ENCODE measurements at regions not wholly inside any gene's neighbourhood (a gene's known extent, or its start where the extent isn't known, plus 50 kb on each side); places are given as distances from the start of the nearest gene placed in this dataset.

DNA sequence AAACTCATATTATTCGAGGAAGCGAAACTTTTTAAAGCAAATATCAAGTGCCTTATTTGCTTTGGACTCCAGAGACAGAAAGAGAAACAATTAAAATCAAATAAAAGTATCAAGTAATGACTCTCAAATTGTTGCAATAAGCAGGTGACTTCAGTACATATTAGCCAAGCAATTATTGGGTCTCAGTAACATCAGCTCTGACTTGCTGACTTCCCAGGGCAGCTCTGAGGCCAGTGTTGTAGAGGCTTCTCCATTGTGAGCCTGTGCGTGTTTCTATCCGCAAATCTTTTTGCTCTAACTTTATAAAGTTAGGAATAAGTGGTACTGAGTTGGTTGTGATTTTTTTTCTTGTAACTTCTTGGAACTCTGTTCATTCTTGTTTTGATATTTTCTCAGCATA is 186.8 kb upstream of the PRLR start:
- no peak for DNase-seq

DNA sequence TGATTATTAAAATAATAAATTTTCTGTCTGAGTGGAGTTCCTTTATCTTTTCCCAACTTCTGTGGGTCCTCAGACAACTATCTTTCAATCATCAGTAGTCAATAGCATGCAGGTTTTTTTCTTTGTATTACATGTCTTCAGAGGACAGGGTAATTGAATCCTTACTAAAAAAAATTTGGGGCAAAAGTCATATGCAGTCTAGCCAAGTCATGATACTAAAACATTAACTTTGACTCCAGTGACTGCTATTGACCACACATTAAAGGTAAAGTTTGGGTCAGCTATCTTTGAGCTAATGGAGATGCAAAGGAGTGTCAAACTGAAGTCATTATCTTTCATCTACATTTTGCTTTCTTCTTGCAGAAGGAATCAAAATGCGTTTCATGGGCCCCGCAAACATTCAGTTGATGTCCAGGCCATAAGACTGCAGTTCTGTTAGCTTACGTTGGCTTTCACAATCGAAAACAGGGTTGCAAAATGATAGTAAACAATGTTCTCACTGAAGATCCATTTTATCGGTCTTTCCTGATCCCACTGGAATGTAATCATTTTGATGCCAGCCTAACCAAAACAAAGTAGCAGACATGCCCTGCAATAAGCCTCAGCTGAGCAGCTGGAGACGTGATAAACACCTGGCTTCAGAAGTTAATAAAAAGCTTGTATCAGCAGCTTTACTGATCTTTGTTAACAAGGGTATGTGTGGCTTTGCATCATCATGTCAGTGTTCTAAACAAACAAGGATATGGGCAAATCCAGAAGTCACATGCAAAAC is 186.1 kb upstream of the PRLR start:
- DNase-seq: no peak

DNA sequence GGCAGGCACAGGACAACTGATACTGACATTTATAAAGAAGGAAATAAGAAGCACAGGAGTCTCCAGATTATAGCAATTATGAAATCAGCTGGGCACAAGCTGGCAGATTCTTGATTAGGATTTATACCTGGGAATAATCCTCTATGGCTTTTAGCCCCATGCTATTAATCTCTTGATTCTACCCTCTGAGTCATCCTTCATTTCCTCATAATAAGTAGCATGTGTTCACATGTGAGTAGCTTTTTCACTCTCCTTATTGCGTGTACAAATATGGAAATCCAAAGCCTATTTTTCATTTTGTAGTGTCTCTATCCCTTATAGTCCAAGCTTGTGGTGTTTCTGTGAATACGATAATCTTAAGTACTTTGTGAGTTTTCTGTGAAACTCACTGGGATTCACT is 185.0 kb upstream of the PRLR start:
- DNase-seq: no peak

DNA sequence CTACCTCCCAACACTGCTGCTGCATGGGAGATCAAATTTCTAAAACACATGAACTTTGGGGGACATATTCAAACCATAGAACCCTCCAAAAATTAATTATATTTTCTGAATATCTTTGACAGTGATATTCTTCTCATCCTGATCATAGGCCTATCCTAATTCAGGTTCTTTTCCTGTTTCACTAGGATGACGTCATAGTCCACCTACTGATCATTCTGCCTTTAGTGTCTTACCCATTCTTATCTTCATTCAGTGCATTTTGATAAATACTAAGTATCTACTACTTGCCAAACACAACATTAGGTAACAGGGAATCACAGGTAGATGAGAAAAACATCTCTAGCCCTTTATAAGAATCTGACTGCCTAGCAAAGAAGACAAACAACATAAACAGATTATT is 179.1 kb upstream of the PRLR start:
- no peak for DNase-seq

DNA sequence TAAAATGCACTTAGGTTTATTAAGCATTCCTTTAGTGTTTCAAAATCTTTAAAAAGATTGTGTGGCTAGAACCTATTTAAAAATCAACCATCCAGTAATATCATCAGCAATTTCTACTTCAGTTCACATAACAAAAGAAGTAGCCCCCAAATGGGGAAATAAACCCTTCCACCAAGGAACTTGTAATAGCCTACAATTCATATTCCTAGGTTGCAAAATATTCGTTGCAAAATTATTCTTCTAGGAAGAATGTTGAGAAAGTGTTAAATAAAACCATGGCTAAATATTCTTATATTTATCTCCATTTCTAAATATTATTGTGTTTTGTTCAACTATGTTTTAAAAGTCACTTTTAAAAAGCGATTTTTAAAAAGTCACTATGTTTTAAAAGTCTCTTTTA is 177.9 kb upstream of the PRLR start:
- no peak for DNase-seq

DNA sequence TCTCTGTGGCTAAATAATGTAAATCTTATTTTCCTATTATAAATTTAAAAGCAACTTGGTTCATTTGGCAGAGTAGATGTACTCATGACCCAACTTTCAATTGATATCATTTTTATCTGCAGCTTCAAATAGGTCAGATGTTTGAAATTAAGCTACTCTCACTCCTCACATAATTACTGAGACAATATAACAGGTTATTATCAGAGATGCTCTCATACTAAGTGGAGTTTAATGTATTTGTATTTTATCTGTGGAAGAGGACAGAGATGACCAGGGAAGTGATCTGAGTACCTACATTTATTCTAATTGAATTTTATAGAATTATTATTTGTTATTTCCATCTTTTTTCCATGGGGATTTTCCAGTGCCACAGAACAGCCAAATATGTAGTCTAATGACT is 177.4 kb upstream of the PRLR start:
- DNase-seq: no peak

DNA sequence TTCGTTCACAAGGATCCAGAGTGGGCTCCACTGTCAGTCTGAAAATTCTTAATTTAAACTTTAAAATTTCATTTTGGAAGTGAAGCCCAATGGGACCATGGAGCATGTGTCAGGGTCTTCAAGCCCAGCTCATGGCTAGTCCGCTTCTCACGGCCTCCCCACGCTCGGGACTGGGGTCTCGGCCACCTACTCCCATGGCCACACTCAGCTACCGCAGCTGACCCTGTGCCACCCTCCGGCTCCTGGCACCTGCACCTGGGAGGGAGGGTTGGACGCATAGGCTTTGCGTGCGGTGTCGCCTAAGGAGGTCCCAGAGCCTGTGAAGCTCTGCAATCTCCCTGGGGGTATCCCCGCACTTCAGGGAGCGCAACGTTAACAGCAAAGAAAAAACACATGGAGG is 175.7 kb upstream of the PRLR start:
- DNase-seq: no peak

DNA sequence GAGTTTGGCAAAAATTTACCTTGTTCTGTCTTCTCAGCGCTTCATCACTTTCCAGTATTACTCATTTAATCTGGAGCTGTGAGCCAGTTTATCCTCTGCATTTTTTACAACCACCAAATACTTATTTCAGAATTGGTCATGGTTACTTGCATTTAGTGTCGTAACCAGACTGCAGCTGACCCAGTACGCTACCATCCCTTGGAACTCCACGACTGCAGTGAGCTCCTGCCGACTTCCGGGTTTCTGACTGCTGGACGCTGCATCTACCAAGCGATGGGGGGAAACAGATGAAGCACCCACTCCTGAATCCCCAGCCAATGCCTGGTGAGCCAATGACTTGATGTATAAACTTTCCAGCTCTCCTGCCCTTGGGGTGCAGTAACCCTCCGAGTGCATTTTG is 174.4 kb upstream of the PRLR start:
- DNase-seq: no peak

DNA sequence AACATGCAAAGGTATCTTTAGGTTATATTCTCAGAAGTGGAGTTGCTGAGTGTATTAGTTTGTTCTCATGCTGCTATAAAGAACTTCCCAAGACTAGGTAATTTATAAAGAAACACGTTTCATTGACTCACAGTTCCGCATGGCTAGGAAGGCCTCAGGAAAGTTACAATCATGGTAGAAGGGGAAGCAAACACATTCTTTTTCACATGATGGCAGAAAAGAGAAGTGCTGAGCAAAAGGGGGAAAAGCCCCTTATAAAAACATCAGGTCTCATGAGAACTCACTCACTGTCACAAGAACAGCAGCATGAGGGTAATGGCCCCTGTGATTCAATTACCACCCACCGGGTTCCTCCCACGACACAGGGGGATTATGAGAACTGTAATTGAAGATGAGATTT is 163.6 kb upstream of the PRLR start:
- no peak for DNase-seq

DNA sequence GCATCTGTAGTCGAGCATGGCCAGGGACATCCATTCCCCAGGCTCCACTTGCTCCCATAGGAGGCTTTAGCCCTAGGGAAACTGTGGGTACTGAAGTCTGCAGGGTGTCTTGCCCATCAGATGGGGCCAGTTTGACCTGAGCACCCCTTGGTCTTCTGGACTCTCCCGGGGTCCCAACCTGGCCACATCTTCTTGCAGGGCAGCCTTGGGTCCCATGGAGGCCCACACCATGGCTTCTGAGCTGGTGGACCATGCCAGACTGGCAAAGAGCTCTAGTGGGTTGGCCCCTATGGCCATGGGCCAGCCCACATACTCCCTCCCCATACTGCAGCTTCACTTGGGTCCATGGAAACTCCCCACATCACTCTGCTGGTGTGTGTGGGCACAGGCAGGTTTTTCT is 154.4 kb upstream of the PRLR start:
- DNase-seq: no peak

DNA sequence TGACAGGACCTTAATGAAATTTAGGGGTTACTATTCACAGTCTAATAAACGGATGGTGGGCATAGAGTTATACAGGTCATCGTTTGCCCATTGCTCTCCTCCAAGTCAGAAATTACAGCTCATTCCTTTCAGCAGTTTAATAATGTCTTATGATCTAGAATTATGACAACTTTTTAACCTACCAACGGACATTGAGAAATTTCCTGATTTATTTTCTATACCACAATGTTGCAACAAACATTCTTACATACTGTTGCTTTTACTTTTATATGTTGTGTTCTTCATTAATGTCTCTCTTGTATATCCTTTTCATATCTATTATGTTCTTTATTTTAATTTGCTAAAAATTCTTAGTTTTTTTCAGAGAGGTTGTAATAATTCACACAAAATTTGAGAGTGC is 152.8 kb upstream of the PRLR start:
- no peak for DNase-seq

DNA sequence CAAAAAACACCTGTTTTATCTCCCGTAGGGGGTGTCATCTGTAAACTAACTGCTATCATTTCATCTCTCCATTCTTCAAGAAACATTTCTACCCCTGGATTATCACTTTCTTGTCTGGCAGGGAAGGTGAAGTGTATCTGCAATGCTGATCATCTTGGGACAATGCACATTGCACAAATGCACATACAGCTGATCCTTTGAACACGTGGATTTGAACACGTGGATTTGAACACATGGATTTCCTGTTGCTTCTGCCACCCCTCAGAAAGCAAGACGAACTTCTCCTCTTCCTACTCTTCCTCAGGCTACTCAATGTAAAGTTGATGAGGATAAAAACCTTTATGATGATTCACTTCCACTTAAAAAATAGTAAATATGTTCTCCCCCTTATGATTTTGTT is 147.4 kb upstream of the PRLR start:
- DNase-seq: no peak

DNA sequence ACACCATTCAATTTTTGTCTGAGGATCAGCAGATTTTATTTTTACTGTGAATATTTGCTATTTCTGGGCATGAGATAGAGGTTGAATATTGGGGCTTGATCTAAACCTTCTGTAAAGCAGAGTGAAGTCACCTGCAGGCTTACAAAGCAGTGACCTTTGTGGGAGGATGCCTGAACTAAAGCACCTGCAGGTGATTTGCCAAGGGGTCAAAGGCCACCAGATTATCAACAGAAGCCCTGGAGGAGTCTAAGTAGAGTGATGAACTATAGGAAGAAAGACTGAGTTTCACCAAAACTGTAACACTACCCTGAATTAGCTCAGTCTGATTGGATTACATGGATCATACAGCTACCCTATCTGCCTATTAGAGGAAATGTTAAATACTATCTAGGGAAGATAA is 144.3 kb upstream of the PRLR start:
- no peak for DNase-seq

DNA sequence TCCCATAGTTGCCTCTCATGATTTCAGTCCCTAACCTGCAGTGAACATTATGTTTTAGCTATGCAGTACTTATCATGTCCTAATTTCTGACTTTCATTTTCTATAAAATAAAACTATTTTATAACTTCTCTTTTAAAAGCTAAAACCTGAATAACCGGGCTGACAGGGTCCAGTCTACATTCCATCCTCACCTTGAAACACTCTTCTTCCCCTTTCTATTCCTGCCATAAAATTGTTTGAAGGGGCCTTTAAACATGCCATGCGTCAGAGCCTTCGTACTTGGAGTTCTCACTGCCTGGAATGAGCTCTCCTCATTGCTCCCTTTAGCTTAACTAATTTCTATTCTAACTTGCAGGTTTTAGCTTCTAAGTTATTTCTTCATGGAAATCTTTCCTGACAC is 143.0 kb upstream of the PRLR start:
- DNase-seq: no peak

DNA sequence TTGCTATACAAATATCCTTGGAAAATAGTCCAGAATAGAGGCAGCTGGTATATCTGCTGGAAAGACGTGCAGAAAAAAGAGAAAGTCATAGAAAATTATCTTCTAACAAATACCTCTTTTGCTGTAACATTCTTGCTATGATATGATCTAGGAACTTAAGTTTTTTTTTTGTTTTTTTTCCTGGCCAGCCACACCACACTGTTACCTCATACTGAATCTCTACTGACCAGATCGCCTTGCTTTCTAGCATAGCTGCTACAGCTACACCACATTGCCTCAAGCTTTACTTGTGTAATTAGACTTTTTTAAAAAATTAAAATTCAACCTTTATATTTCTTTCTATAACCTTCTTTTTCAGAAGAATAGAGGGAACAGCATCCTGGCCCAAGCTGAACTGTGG is 142.2 kb upstream of the PRLR start:
- no peak for DNase-seq

DNA sequence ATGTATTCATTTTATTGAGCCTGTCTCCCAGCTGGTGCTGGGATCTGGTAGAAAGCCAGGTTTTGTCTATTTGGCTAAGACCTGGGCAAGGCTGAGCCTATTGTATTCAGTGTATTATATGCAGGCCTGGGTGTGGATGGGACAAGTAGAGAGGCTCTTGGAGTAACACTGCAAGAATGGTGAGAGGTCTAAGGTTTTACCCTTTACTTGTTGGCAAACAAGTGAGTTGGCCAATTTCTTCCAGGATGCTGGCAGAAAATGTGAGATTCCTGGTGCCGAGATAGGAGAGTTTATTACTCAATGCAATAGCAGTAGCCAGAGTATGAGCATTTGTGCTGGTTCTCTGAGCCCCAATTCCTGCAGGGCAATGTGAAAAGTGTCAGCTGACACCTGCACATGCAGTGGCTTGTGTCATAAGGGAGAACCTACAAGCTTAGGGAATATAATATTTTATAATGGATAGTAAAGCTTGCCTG is 141.7 kb upstream of the PRLR start:
- DNase-seq: no peak

DNA sequence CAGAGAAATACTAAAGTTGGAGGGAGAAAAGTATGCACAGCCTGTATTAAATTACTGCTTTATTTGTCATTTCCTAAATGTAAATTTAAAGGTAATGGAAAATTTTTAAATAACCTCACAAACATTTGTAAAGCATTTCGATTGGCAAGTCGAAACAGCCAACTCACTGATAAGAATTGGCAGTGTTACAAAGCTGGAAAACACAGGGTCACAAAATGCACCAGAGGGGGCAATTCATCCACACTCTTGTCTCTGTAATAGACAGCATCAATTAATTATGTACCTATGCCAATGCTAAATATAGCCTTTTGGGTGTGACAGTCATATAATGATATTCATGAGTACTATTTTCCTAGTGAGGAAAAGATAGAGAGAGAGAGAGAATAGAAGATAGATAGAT is 140.6 kb upstream of the PRLR start:
- no peak for DNase-seq

DNA sequence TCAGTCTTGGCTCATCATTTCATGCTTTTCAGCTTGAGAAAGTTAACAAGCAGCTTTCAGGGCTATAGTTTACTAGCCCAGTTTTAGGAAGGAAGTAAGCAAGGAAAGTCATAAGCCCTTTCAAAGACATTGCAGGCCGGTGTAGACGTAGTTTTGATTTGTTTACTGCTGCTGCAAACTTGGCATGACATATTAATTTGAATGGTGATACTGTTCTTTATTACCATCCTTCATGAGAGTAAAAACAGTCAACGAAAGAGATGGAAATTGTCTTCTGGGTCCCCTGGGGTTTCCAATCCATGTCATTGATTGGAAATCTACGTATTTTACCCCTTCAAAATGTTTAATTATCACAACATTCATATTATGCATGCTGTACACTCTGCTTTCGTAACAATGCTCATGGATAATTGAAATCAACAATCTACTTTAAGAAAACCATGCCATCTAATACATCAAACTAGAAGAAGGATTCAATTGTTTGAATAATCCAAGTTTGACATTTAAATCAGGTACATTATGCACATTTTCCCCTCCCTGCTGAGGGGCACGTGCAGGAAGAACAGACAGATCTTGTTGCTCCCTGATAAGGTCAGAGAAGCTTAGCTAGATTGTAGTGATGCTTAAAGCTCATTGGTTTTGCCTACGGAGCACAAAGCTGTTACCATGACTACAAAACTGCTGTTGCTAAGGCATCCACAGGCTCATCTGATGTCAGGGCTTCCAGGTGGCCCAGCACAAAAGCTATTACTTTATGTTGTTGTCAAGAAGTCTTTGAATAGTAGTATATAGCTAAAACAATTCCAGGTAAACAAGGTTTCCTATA is 139.9 kb upstream of the PRLR start:
- DNase-seq: no peak

DNA sequence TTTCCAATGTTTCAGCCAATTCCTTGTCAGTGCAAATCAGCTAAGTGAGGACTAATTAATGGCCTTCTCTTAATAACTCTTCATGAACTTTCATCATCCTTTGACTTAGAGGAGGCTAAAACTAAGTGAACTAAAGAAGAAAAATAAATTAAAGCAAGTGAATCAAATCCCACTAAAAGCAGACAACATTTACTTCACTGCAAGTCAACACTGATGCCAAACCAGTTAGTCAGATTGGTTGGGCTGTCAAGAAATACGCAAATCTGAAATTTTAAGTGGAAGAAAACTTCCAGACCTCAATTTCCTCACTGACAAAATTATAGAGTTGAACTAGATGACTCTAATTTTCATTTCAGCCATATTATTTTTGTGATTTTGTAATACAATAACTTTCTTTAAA is 137.2 kb upstream of the PRLR start:
- no peak for DNase-seq

DNA sequence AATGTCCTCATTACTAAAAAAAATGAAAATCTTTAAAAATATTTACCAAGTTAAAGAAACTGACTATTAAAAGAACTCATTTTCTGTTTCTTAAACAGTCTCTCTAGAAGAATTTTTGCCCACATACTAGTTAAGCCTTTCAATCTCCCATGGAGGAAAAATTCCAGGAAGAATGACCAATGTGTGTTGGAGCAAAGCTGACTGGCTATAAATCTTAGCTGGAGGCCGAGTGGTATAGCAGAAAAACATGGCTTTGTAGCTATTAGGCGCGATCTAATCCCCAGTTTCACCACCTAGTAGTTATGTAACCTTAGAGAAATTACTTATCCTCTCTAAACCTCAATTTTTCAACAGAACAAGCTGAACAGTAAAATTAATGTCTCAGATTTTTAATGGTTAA is 135.5 kb upstream of the PRLR start:
- no peak for DNase-seq

DNA sequence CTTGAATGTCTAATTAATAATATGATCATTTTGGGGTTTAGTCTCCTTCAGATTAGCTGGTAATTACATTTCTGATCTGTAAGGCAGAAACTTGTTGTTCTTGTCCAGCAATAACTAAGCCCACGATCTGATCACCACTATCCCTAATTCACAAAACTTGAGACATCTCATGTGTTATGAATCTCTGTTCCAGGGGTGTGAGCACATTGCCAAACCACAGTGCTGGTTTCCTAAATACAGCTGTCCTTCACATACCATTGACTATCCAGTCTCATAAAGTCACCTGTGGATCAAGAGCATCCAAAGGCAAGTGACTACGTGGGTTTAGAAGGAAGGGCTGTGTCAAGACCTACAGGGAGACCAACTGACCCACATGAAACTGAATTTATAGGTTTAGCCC is 134.1 kb upstream of the PRLR start:
- DNase-seq: no peak

DNA sequence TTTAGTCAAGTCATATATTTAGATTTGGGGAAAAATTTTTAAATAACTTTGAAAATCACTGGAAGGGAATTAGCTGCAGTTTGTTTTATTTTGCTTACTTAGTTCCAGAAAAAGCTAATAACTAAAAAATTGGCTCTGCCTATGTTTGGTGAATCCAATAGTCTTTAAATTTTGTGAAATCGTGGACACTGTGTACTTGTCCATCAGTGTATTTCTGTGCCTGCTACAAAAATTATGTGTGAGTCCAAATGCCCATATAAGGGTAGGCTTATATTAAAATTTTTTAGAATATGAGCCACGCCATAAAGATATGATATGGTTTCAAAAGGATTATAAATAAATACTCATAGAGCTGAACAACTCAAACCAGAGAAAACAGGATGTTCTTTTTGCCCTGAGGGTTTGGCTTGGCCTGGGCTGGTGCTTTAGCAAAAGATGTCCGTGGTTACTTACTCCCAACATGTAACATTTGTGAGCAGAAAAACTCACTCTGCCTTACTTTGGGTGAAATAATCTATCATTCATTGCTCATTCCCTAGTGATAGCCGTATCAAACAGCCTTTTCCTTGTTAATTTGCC is 133.2 kb upstream of the PRLR start:
- no peak for DNase-seq

DNA sequence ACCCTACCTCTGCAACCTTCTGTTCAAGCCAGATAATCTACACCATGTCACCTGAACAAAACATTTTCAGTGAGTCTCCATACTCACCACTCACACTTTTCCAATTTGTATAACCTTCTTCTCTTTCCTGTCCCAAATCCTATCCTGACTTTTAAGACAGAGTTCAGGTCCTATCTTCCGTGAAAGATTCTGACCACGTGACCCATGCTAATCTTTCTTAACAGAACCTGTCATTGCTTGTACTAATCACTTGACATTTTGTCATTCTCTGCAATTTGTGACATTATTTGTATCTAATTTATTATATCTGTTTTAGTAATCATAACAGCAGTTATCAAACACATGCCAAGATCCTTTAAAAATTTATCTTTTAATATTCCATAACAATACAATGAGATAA is 132.5 kb upstream of the PRLR start:
- DNase-seq: no peak

DNA sequence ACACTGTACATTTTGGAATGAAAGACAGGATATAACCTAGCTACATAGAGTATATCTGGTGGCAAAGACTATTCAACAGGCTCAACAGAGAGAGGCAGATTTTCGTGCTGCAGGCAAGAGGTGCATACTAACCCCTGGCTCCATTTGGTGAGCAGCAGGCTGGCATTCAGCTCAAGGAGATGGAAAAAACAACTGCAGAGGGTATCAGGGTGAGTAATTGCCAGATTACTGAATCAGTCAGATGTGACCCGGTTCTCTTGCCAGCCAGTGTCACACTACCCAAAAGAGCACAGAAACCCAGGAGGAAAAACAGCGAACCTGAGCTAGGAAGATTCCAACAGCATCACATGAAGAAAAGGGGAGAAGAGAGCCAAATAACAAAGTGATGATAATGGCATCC is 130.4 kb upstream of the PRLR start:
- DNase-seq: no peak

Measured in CD4-positive, alpha-beta T cell treated with Interferon gamma for 1 hour (primary cell).